Left ventricle myocardium inferior (tissue), 1 donor: ENCODE measurements at regions not wholly inside any gene's neighbourhood (a gene's known extent, or its start where the extent isn't known, plus 50 kb on each side); places are given as distances from the start of the nearest gene placed in this dataset.
"Not testable (repeated sequence)": the region's sequence is repeated elsewhere in the genome, so short reads cannot be mapped to it uniquely, and the experiment has no call there.

Source experiments
- DNase-seq: peaks from one replicate; pipeline ENCODE4 v3.0.0-alpha.2; 2020
- H3K27ac ChIP-seq: fragments of 200-600 bp; replicated peaks from 2 replicates; pipeline ENCODE4 v1.8.0; 2021
- H3K27me3 ChIP-seq: fragments of 200-600 bp; 2 replicates; pipeline ENCODE4 v1.8.0; 2021; ENCODE audit warnings: low read depth
- H3K36me3 ChIP-seq: fragments of 200-600 bp; 2 replicates; pipeline ENCODE4 v1.8.0; 2021
- H3K4me1 ChIP-seq: fragments of 200-600 bp; 2 replicates; pipeline ENCODE4 v1.8.0; 2021
- H3K4me3 ChIP-seq: fragments of 200-600 bp; 2 replicates; pipeline ENCODE4 v1.8.0; 2021; ENCODE audit warnings: mild to moderate bottlenecking, moderate library complexity
- H3K9me3 ChIP-seq: fragments of 200-600 bp; replicated peaks from 2 replicates; pipeline ENCODE4 v1.8.0; 2021
- intact Hi-C: fragments of 100-400 bp; cut with micrococcal nuclease; formaldehyde crosslinking; loops from one replicate; pipeline ENCODE4 v1.11.0; 2022
- TF ChIP-seq, protein P1 (sequence below): fragments of 200-600 bp; IDR thresholded peaks from 2 replicates; pipeline ENCODE4 v1.8.0; 2021; ENCODE audit warnings: antibody characterized with exemption, mild to moderate bottlenecking, borderline replicate concordance
- donor health status: DM: no; HTN: yes; CAD: no; lungs with severe emphysema.

DNA sequence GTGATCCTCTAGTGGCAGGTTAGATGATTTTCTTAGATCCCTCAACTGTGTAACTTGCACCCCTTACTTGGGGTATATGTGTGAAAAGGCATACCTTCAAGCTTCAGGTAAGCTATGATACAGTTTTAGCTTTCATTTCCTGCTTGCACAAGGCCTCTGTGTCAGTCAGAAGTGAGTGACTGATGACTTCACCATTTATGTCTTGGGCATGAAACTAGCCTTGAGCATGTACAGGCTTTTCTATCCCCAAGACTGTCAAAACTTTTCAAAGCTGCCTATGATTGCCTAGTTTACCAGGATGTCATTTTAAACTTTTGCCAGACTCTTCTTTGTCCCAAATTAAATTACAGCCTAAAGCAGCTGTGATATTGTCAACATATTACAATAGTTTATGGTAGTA lies 286.1 kb upstream of the CNTN5 start:
- intact Hi-C loops = no loop called here
- H3K9me3 ChIP-seq = no peaks in the 10 kb centered on the region
- TF ChIP-seq, protein P1, sequence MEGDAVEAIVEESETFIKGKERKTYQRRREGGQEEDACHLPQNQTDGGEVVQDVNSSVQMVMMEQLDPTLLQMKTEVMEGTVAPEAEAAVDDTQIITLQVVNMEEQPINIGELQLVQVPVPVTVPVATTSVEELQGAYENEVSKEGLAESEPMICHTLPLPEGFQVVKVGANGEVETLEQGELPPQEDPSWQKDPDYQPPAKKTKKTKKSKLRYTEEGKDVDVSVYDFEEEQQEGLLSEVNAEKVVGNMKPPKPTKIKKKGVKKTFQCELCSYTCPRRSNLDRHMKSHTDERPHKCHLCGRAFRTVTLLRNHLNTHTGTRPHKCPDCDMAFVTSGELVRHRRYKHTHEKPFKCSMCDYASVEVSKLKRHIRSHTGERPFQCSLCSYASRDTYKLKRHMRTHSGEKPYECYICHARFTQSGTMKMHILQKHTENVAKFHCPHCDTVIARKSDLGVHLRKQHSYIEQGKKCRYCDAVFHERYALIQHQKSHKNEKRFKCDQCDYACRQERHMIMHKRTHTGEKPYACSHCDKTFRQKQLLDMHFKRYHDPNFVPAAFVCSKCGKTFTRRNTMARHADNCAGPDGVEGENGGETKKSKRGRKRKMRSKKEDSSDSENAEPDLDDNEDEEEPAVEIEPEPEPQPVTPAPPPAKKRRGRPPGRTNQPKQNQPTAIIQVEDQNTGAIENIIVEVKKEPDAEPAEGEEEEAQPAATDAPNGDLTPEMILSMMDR = no peak
- no peak for DNase-seq
- no peaks in the 10 kb centered on the region for H3K27me3 ChIP-seq
- no peak overlapping the region for H3K4me3 ChIP-seq
- no peaks in the 10 kb centered on the region for H3K36me3 ChIP-seq
- H3K4me1 ChIP-seq = no peaks in the 10 kb centered on the region
- H3K27ac ChIP-seq = no peak overlapping the region

DNA sequence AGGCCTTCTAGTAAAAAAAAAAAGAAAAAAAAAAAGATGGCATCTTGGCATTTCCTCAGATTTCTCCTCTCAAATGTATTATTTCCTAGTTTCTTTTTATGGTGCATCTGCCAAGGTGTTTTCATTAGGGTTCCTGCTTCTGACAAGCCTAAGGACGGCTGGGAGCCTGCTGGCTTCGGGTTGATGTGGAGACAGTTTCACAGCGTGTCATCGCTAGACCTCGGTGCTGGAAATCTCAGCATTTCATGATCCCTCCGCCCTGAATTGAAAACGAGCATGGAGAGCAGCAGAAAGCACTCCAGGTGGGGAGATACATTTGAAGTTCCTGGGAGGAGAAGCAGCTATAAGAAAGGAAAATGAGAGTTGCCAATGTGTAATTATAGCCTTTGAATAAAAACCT lies 283.9 kb upstream of the CNTN5 start:
- Histone ChIP-seq H3K4me1 (no peaks in the 10 kb centered on the region), H3K27ac (no peak overlapping the region), H3K36me3 (no peaks in the 10 kb centered on the region), H3K4me3 (no peak overlapping the region), H3K9me3 (no peaks in the 10 kb centered on the region), H3K27me3 (no peaks in the 10 kb centered on the region)
- DNase-seq = no peak
- TF ChIP-seq, protein P1 = no peak
- intact Hi-C loops = no loop called here

DNA sequence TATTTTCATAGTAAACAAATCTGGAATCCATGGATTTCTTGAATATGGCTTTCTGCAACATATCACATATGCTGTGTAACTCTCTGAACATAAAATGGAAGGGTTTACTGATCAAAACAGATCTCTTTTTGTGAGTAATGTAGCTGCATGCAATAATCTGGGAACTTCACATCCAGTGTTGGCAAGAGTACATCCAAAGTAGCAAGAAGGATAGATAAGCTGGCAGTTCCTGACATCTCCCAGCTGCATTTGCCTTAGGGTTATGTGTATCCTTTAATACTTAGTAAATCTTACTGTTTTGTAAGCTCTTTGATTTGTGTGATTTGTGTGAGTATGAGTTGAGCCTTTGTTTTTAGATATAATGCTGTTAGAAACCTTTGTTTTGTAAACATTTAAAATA lies 280.4 kb upstream of the CNTN5 start:
- Histone ChIP-seq H3K27ac (no peak overlapping the region), H3K9me3 (no peaks in the 10 kb centered on the region), H3K36me3 (no peaks in the 10 kb centered on the region), H3K27me3 (no peaks in the 10 kb centered on the region), H3K4me1 (no peaks in the 10 kb centered on the region), H3K4me3 (no peak overlapping the region)
- TF ChIP-seq, protein P1 = no peak
- intact Hi-C loops = no loop called here
- DNase-seq = no peak

DNA sequence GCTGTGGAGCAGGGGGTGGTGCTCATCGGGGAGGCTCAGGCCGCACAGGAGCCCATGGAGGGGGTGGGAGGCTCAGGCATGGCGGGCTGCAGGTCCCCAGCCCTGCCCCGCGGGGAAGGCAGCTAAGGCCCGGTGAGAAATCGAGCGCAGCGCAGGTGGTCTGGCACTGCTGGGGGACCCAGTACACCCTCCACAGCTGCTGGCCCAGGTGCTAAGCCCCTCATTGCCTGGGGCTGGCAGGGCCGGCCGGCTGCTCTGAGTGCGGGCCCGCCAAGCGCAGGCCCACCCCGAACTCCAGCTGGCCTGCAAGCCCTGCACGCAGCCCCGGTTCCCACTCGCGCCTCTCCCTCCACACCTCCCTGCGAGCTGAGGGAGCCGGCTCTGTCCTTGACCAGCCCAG lies 257.3 kb upstream of the CNTN5 start:
- DNase-seq, H3K27ac ChIP-seq, H3K36me3 ChIP-seq, intact Hi-C loops, H3K27me3 ChIP-seq, H3K4me3 ChIP-seq, H3K4me1 ChIP-seq: not testable (repeated sequence)
- peaks cover 29% of the 10 kb centered on the region for H3K9me3 ChIP-seq

DNA sequence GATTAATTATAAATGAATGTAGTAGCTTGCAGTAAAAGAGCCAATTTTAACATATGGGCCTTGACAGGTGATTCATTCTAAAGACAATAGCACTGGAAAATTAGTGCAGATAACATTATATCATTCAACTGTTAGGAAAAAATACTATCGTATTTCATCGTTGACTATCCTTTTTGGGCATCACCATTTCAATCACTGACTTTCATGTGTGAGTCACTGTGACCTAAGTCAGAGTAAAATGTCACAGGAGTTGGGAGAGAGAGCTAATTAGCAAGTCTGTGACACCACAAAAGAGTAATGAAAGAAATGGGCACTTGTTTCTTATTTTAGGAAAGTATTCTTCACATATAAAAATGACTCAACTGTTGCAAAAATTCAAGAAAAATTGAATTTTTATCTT lies 253.8 kb upstream of the CNTN5 start:
- TF ChIP-seq, protein P1 = no peak
- Histone ChIP-seq H3K27me3 (no peaks in the 10 kb centered on the region), H3K9me3 (peaks cover 22% of the 10 kb centered on the region), H3K4me3 (no peak overlapping the region), H3K27ac (no peak overlapping the region), H3K36me3 (no peaks in the 10 kb centered on the region), H3K4me1 (no peaks in the 10 kb centered on the region)
- intact Hi-C loops = no loop called here
- DNase-seq = no peak

DNA sequence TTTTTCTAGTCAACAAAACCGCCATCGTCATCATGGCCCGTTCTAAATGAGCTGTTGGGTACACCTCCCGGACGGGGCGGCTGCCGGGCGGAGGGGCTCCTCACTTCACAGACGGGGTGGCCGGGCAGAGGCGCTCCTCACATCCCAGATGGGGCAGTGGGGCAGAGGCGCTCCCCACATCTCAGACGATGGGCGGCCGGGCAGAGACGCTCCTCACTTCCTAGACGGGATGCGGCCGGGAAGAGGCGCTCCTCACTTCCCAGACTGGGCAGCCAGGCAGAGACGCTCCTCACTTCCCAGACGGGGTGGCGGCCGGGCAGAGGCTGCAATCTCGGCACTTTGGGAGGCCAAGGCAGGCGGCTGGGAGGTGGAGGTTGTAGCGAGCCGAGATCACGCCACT lies 250.7 kb upstream of the CNTN5 start:
- H3K9me3 ChIP-seq = peaks cover 33% of the 10 kb centered on the region
- H3K36me3 ChIP-seq, H3K27ac ChIP-seq, DNase-seq, intact Hi-C loops, H3K4me3 ChIP-seq, H3K27me3 ChIP-seq, H3K4me1 ChIP-seq: not testable (repeated sequence)

DNA sequence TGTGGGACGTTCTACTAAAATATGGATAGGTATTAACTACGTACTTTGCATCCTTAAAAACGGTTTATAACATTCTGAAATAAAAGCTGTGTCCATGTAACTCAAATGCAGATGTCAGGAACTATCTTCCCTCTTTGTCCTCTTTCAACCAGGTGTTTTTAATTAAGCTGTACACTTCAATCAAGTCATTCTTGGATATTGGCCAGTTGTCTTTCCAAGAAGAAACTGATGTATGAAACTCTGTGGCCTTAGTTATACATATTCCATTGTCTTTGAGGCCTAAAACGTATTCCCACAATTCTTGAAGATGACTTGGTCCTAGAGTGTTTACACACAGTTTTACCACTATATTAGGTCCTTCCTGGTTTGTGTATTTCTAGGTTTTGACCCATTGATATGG lies 249.0 kb upstream of the CNTN5 start:
- TF ChIP-seq, protein P1 = no peak
- intact Hi-C loops = no loop called here

More for the DNA sequence above, 249.0 kb upstream of the CNTN5 start:
- H3K9me3 ChIP-seq = peaks cover 33% of the 10 kb centered on the region
- no peaks in the 10 kb centered on the region for H3K27me3 ChIP-seq
- no peak overlapping the region for H3K27ac ChIP-seq
- DNase-seq = no peak
- no peak overlapping the region for H3K4me3 ChIP-seq
- H3K4me1 ChIP-seq = no peaks in the 10 kb centered on the region
- no peaks in the 10 kb centered on the region for H3K36me3 ChIP-seq
